ENCODE measurements at regions not wholly inside any gene's neighbourhood (a gene's known extent, or its start where the extent isn't known, plus 50 kb on each side); places are given as distances from the start of the nearest gene placed in this dataset.

- H3K4me1 Mint-ChIP-seq (ENCODE audit: low read depth in 2 of 2) = no peaks in the 10 kb centered on the region
- no peaks in the 10 kb centered on the region for H3K9me3 Mint-ChIP-seq
- ATAC-seq (replicated peaks) (no peak), DNase-seq (no peak)
- H3K27ac Mint-ChIP-seq = no peak overlapping the region
- peaks cover 0 to 19% of the 10 kb centered on the region in 2 donors for H3K27me3 Mint-ChIP-seq
- no peak overlapping the region for H3K4me3 Mint-ChIP-seq
- no peaks in the 10 kb centered on the region for H3K36me3 Mint-ChIP-seq (ENCODE audit: insufficient read depth)
These were observed 152.0 kb upstream of the SFRP2 start for GRCh38 chr4:153940916-153941315.

GRCh38 chr4:153939570-153939969, 150.7 kb upstream of the SFRP2 start:
- H3K4me3 Mint-ChIP-seq = no peak overlapping the region
- DNase-seq = no peak

GRCh38 chr4:153938994-153939393, 150.1 kb upstream of the SFRP2 start:
- H3K4me3 Mint-ChIP-seq = no peak overlapping the region
- no peak for ATAC-seq (replicated peaks)
- H3K36me3 Mint-ChIP-seq (ENCODE audit: insufficient read depth) = no peaks in the 10 kb centered on the region
- no peak overlapping the region for H3K27ac Mint-ChIP-seq
- DNase-seq = no peak
- peaks cover 10 to 26% of the 10 kb centered on the region in 2 donors for H3K27me3 Mint-ChIP-seq
- no peaks in the 10 kb centered on the region for H3K9me3 Mint-ChIP-seq
- H3K4me1 Mint-ChIP-seq (ENCODE audit: low read depth in 2 of 2) = no peaks in the 10 kb centered on the region

More at GRCh38 chr4:153939570-153939969, 150.7 kb upstream of the SFRP2 start:
- ATAC-seq (replicated peaks) = no peak
- Mint-ChIP-seq H3K4me1 (ENCODE audit: low read depth in 2 of 2) (no peaks in the 10 kb centered on the region), H3K27me3 (peaks cover 4 to 22% of the 10 kb centered on the region in 2 donors), H3K27ac (no peak overlapping the region), H3K36me3 (ENCODE audit: insufficient read depth) (no peaks in the 10 kb centered on the region), H3K9me3 (no peaks in the 10 kb centered on the region)

GRCh38 chr4:153937289-153937688, 148.4 kb upstream of the SFRP2 start:
- Mint-ChIP-seq H3K4me1 (ENCODE audit: low read depth in 2 of 2) (no peaks in the 10 kb centered on the region), H3K9me3 (no peaks in the 10 kb centered on the region), H3K4me3 (no peak overlapping the region), H3K27ac (no peak overlapping the region), H3K27me3 (peaks cover 20 to 32% of the 10 kb centered on the region in 2 donors), H3K36me3 (ENCODE audit: insufficient read depth) (no peaks in the 10 kb centered on the region)
- ATAC-seq (replicated peaks) = no peak
- DNase-seq = no peak

GRCh38 chr4:153936121-153936520, 147.2 kb upstream of the SFRP2 start:
- Mint-ChIP-seq H3K36me3 (ENCODE audit: insufficient read depth) (no peaks in the 10 kb centered on the region), H3K27ac (no peak overlapping the region), H3K27me3 (peaks cover 20 to 21% of the 10 kb centered on the region in 2 donors), H3K4me3 (no peak overlapping the region), H3K4me1 (ENCODE audit: low read depth in 2 of 2) (no peaks in the 10 kb centered on the region), H3K9me3 (no peaks in the 10 kb centered on the region)
- ATAC-seq (replicated peaks) (no peak), DNase-seq (no peak)

- H3K27me3 Mint-ChIP-seq = peaks cover 20 to 27% of the 10 kb centered on the region in 2 donors
- ATAC-seq (replicated peaks) (no peak), DNase-seq (no peak)
- no peak overlapping the region for H3K4me3 Mint-ChIP-seq
- H3K27ac Mint-ChIP-seq = no peak overlapping the region
- H3K9me3 Mint-ChIP-seq = no peaks in the 10 kb centered on the region
- H3K4me1 Mint-ChIP-seq (ENCODE audit: low read depth in 2 of 2) = no peaks in the 10 kb centered on the region
- no peaks in the 10 kb centered on the region for H3K36me3 Mint-ChIP-seq (ENCODE audit: insufficient read depth)
These were observed 145.8 kb upstream of the SFRP2 start for GRCh38 chr4:153934688-153935017.

- peaks cover 20 to 27% of the 10 kb centered on the region in 2 donors for H3K27me3 Mint-ChIP-seq
- H3K36me3 Mint-ChIP-seq (ENCODE audit: insufficient read depth) = no peaks in the 10 kb centered on the region
- H3K4me1 Mint-ChIP-seq (ENCODE audit: low read depth in 2 of 2) = no peaks in the 10 kb centered on the region
- H3K4me3 Mint-ChIP-seq = no peak overlapping the region
- H3K27ac Mint-ChIP-seq = no peak overlapping the region
- no peak for DNase-seq
- ATAC-seq (replicated peaks) = no peak
- no peaks in the 10 kb centered on the region for H3K9me3 Mint-ChIP-seq
These were observed 145.2 kb upstream of the SFRP2 start for GRCh38 chr4:153933915-153934687.

GRCh38 chr4:153931804-153932203, 142.9 kb upstream of the SFRP2 start:
- H3K27me3 Mint-ChIP-seq = peaks cover 29 to 37% of the 10 kb centered on the region in 2 donors
- no peaks in the 10 kb centered on the region for H3K4me1 Mint-ChIP-seq (ENCODE audit: low read depth in 2 of 2)
- H3K9me3 Mint-ChIP-seq = no peaks in the 10 kb centered on the region

GRCh38 chr4:153929675-153930074, 140.8 kb upstream of the SFRP2 start:
- Mint-ChIP-seq H3K27me3 (peaks cover 26 to 29% of the 10 kb centered on the region in 2 donors), H3K4me3 (no peak overlapping the region), H3K27ac (no peak overlapping the region), H3K4me1 (ENCODE audit: low read depth in 2 of 2) (no peaks in the 10 kb centered on the region), H3K9me3 (no peaks in the 10 kb centered on the region), H3K36me3 (ENCODE audit: insufficient read depth) (no peaks in the 10 kb centered on the region)
- ATAC-seq (replicated peaks) (no peak), DNase-seq (no peak)

More at GRCh38 chr4:153931804-153932203, 142.9 kb upstream of the SFRP2 start:
- ATAC-seq (replicated peaks) (no peak), DNase-seq (no peak)
- H3K4me3 Mint-ChIP-seq = no peak overlapping the region
- H3K36me3 Mint-ChIP-seq (ENCODE audit: insufficient read depth) = no peaks in the 10 kb centered on the region
- H3K27ac Mint-ChIP-seq = no peak overlapping the region

GRCh38 chr4:153927451-153927850, 138.6 kb upstream of the SFRP2 start:
- H3K4me1 Mint-ChIP-seq (ENCODE audit: low read depth in 2 of 2) = no peaks in the 10 kb centered on the region
- ATAC-seq (replicated peaks) (no peak), DNase-seq (no peak)
- no peaks in the 10 kb centered on the region for H3K9me3 Mint-ChIP-seq
- no peak overlapping the region for H3K27ac Mint-ChIP-seq
- H3K27me3 Mint-ChIP-seq = peaks cover 8 to 17% of the 10 kb centered on the region in 2 donors
- H3K36me3 Mint-ChIP-seq (ENCODE audit: insufficient read depth) = no peaks in the 10 kb centered on the region
- no peak overlapping the region for H3K4me3 Mint-ChIP-seq

GRCh38 chr4:153922148-153922547, 133.3 kb upstream of the SFRP2 start:
- H3K27ac Mint-ChIP-seq = no peak overlapping the region
- no peaks in the 10 kb centered on the region for H3K4me1 Mint-ChIP-seq (ENCODE audit: low read depth in 2 of 2)
- ATAC-seq (replicated peaks) = no peak
- H3K36me3 Mint-ChIP-seq (ENCODE audit: insufficient read depth) = no peaks in the 10 kb centered on the region
- no peaks in the 10 kb centered on the region for H3K9me3 Mint-ChIP-seq
- H3K27me3 Mint-ChIP-seq = peaks cover 0 to 6% of the 10 kb centered on the region in 2 donors
- no peak for DNase-seq
- no peak overlapping the region for H3K4me3 Mint-ChIP-seq

- ATAC-seq (replicated peaks) (no peak), DNase-seq (no peak)
- H3K4me1 Mint-ChIP-seq (ENCODE audit: low read depth in 2 of 2) = no peaks in the 10 kb centered on the region
- H3K36me3 Mint-ChIP-seq (ENCODE audit: insufficient read depth) = no peaks in the 10 kb centered on the region
- H3K27me3 Mint-ChIP-seq = peaks cover 0 to 6% of the 10 kb centered on the region in 2 donors
- H3K9me3 Mint-ChIP-seq = no peaks in the 10 kb centered on the region
- H3K4me3 Mint-ChIP-seq = no peak overlapping the region
- no peak overlapping the region for H3K27ac Mint-ChIP-seq
These were observed 130.8 kb upstream of the SFRP2 start for GRCh38 chr4:153919667-153920066.

- H3K4me3 Mint-ChIP-seq = no peak overlapping the region
- no peaks in the 10 kb centered on the region for H3K4me1 Mint-ChIP-seq (ENCODE audit: low read depth in 2 of 2)
- no peak overlapping the region for H3K27ac Mint-ChIP-seq
- no peaks in the 10 kb centered on the region for H3K36me3 Mint-ChIP-seq (ENCODE audit: insufficient read depth)
- H3K27me3 Mint-ChIP-seq = peaks cover 8 to 13% of the 10 kb centered on the region in 2 donors
- ATAC-seq (replicated peaks) (no peak), DNase-seq (no peak)
- no peaks in the 10 kb centered on the region for H3K9me3 Mint-ChIP-seq
These were observed 127.4 kb upstream of the SFRP2 start for GRCh38 chr4:153916273-153916755.

GRCh38 chr4:153912301-153912700, 123.4 kb upstream of the SFRP2 start:
- Mint-ChIP-seq H3K27ac (no peak overlapping the region), H3K4me3 (no peak overlapping the region), H3K36me3 (ENCODE audit: insufficient read depth) (no peaks in the 10 kb centered on the region), H3K27me3 (peaks cover 13 to 14% of the 10 kb centered on the region in 2 donors), H3K9me3 (no peaks in the 10 kb centered on the region), H3K4me1 (ENCODE audit: low read depth in 2 of 2) (no peaks in the 10 kb centered on the region)
- DNase-seq (no peak), ATAC-seq (replicated peaks) (no peak)
